Glomerular visceral epithelial cell (primary cell): ENCODE measurements at regions not wholly inside any gene's neighbourhood (a gene's known extent, or its start where the extent isn't known, plus 50 kb on each side); places are given as distances from the start of the nearest gene placed in this dataset.

Experiments used
- DNase-seq: peaks from one replicate; pipeline ENCODE4 v3.0.0-alpha.2; 2016; ENCODE audit errors: extremely low spot score

- DNase-seq = peak; percentile 20
Measured at GRCh38 chr11:19472679-19473078, 231.9 kb upstream of the E2F8 start.

- DNase-seq = no peak
Measured at GRCh38 chr11:19467904-19468303, 227.2 kb upstream of the E2F8 start.

GRCh38 chr11:19466314-19466713 lies 225.6 kb upstream of the E2F8 start:
- no peak for DNase-seq

GRCh38 chr11:19463976-19464375 lies 223.2 kb upstream of the E2F8 start:
- no peak for DNase-seq

- DNase-seq = no peak
Measured at GRCh38 chr11:19460718-19461405, 220.1 kb upstream of the E2F8 start.

GRCh38 chr11:19459240-19459639 lies 218.5 kb upstream of the E2F8 start:
- no peak for DNase-seq

GRCh38 chr11:19458721-19459120 lies 218.0 kb upstream of the E2F8 start:
- DNase-seq = no peak

GRCh38 chr11:19458231-19458630 lies 217.5 kb upstream of the E2F8 start:
- DNase-seq = no peak

- no peak for DNase-seq
Measured at GRCh38 chr11:19455731-19456130, 215.0 kb upstream of the E2F8 start.

GRCh38 chr11:19453651-19454257 lies 213.0 kb upstream of the E2F8 start:
- DNase-seq = no peak

GRCh38 chr11:19451609-19452008 lies 210.9 kb upstream of the E2F8 start:
- no peak for DNase-seq

- DNase-seq = no peak
Measured at GRCh38 chr11:19450282-19450681, 209.5 kb upstream of the E2F8 start.

GRCh38 chr11:19448651-19449050 lies 207.9 kb upstream of the E2F8 start:
- no peak for DNase-seq

- DNase-seq = peak; percentile 66
Measured at GRCh38 chr11:19447150-19447566, 206.4 kb upstream of the E2F8 start.

GRCh38 chr11:19445771-19446170 lies 205.0 kb upstream of the E2F8 start:
- DNase-seq = no peak

- DNase-seq = no peak
Measured at GRCh38 chr11:19444231-19444630, 203.5 kb upstream of the E2F8 start.

GRCh38 chr11:19442554-19442910 lies 201.8 kb upstream of the E2F8 start:
- no peak for DNase-seq

GRCh38 chr11:19441752-19442553 lies 201.2 kb upstream of the E2F8 start:
- peak; percentile 90 for DNase-seq

GRCh38 chr11:19441288-19441687 lies 200.5 kb upstream of the E2F8 start:
- no peak for DNase-seq

GRCh38 chr11:19437760-19438159 lies 197.0 kb upstream of the E2F8 start:
- DNase-seq = peak; percentile 63

GRCh38 chr11:19436932-19437331 lies 196.2 kb upstream of the E2F8 start:
- DNase-seq = no peak

- DNase-seq = no peak
Measured at GRCh38 chr11:19435306-19435989, 194.7 kb upstream of the E2F8 start.
